Myocyte (in vitro differentiated cells): ENCODE measurements at regions not wholly inside any gene's neighbourhood (a gene's known extent, or its start where the extent isn't known, plus 50 kb on each side); places are given as distances from the start of the nearest gene placed in this dataset.
A peak's percentile ranks its signal among the peaks of the same experiment; 100 is the strongest.

ENCODE experiments used
- DNase-seq: peaks from one replicate; pipeline ENCODE4 v3.0.0-alpha.2; 2012; ENCODE audit warnings: low read depth

DNA sequence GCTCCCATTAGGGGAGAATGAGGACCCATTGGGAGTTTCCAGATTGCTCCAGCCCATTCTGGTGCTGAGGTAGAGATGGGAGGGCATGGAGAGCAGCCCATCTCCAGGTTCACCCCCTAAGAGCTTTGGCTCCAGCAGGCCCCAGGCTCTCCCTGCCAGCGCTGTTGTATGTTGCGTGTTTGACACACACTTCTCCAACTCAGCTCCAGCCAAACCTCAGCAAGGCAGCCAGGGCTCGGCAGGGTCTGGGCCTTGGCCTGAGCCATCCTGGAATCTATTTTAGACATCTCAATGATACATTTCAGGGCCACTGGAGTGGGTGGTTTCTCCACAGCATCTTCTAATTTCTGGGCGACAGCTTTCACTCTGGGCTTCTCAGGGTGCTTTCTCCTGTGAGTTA, 117.0 kb downstream of the NAV1 start:
- DNase-seq, result no peak

DNA sequence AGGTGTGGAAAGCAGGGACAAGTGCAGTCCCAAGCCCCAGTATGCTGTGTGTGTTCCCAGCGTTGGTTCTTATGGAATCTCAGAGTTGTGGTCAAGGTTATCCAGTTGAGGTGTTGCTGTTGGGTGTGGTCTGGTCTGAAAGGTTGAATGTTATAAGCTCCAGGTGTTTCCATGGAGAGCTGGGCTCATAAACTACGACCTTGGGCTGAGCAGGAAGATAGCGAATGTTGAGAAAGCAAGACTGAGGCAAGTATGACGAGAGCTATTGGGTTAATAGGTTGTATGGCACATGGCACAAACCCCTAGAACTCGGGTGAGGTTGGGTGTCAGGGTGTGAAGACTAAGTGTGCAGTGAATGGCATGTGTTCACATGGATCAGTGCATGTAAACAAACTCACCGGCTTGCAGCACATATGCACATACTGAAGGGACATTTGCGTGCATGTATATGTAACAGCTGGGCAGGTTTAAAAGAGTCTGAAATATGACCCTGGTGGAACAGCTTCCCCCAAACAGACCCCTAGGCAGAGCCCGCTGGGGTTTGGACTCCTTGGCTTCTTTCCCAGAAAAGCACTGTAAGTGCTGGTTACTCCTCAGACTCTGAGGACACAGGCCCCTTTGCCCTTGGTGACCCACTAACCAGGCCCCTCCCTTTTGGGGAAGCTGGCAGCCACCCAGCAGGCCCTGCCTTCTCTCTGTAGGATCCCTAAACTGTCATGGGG, 117.5 kb downstream of the NAV1 start:
- DNase-seq, result peak; percentile 69

DNA sequence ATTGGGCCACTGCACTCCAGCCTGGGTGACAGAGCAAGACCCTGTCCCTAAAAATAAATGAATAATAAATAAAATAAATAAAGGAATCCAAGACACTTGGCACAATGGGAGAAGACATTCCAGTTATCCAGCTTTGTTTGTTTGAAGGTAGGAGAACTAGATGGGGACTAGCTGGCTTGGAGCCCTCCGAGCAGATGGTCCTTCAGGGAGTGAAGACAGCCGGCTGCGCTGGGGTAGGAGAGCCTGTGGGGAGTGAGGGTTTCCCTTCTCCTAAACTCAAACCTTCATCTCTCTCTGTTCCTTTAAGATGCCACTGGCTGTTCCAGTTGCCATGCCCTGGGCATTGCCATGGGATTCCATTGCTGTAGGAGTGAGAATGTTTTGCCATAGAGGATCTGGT, 120.6 kb downstream of the NAV1 start:
- DNase-seq, result no peak

DNA sequence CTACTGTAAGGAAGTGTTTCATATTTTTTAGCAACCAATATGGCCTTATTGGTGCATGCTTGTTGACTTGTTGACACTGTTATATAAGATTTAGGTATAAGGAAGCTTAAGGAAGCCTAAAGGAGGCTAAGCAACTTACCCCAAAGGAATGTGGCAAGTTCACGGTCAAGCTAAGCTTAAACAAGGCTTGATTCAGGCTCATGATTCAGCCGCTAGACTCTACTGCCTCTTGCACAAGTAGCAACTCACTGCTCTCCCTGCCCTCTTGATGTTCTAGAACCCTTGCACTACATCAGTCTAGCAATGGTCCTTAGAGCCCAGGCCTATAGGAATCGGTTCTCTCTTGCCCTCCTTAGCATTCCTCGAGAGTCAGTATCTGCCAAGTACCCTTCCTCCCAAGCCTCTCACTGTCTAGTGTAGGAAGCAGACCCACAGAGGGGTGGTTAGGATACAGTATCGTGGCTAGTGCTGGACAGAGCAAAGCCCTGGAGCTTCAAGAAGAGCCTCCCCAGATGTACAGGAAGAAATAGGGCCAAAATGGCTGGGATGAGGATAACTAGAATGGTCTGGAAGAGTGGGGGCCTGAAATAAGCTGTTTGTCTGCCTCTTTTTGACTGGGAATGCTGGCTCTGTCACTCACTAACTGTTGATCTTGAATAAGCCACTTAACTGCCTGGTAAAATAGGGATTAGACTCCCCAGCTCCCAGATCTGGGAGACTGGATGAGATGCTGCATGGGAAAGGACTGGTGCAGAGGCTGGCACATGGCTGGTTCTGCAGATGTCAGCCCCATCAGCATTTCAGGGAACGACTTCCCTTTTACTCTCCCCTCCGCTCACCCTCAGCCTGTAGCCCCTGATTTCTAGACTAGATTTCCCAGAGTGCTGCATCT, 122.2 kb downstream of the NAV1 start:
- no peak for DNase-seq

DNA sequence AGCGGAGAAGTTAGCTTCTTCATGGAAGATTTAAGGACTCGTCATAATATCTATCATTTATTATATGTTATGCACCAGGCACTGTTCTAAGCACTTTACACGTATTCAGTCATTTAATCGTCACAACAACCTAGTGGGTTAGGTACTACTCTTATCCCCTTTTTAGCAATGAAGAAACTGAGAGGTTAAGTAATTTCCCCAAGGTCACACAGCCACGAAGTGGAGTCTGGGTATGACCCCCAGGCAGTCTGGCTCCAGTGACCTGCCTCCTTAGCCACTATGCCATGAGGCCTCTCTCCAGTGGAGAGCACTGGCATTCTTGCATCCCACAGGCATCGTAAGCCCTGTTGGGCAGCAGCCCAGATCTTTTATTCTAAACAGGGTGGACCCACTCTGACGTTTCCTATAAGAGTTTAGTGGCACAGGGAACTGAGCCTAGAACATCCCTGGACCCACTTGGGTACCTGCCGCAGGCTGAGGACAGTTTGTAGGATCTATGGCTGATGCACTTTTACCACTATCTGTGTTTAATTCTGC, 123.0 kb downstream of the NAV1 start:
- DNase-seq, result no peak

DNA sequence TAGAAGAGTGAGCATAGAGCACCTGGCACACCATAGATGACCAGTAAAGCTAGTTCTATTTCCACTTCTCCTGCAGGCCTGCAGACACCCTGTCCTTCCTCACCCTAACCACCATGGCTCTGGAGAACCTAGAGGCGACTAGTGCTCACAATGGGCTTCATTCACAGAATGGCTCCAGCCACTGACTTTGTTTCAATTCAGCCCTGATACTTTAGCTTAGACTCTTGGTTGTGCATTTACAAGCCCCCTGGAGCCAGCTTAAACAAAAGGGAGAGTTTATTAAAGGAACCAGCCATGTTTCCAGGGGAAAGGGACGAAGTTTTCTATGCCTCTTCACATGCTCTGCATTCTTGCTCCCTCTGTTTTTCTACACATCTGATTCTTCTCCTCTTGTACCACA, 123.7 kb downstream of the NAV1 start:
- DNase-seq, result no peak

DNA sequence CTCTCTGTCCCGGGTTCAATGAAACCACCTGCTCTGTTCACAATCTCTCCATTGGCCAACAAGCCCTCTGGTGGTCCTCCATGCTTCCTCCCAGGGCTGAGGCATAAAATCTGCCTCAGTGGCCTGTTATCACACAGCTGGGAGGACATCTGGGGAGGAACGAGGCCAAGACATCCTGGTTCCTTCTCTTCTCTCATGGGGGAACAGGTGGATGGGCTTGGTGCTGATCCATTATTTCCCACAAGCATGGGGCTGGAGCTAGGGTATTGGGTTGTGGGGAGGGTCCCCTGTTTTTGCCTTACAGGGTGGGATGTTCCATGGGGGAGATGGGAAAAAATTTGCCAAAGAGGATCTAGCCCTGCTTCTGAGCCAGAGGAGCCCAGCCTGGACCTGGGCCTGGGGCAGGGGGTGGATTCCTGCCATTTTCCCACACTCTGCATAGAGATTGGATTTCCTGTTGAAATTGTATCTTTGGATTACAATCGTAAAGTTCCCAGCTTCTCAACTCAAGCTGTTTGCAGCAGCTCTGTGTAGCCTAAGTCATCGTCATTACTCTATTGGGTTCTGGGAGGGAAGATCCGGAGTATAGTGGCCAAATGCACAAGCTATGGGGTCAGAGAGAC, 124.7 kb downstream of the NAV1 start:
- no peak for DNase-seq

DNA sequence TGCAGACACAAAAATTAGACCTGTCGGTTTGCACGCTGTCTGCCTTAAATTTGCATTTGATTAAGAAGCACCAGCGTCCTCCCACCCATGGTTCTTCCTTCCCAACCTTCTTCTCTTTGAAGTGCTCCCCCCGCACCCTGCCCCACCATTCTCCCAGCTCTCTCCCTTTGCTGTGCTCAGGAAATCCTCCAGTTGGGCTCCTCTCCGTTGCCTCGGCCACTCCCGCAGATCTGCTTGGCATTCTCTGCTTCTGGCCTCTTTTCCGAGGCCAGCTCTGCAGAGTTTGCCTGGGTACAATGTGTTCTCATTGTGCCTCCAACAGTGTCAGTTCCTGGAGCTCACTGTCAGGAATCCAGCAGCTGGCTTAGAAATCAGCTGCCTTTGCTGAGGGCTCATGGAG, 126.1 kb downstream of the NAV1 start:
- no peak for DNase-seq

DNA sequence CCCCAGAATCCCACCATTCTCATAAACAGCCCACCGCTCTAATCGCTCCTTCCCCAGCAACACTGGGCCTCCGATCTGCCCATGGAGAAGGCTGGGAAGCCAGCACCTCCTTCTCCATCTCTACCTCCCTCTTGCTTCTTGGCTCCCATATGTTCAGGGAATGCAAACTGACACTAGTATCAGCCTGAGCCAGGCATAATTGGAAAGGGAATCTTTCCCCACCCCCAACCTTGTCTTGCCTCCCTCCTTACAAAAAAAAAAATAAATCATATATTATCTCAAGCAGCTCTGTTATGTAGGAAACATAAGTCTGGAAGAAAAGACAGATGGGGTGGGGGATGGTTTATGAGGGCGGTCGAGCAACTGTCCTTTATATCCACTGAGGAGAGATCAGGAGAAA, 127.2 kb downstream of the NAV1 start:
- DNase-seq, result no peak

DNA sequence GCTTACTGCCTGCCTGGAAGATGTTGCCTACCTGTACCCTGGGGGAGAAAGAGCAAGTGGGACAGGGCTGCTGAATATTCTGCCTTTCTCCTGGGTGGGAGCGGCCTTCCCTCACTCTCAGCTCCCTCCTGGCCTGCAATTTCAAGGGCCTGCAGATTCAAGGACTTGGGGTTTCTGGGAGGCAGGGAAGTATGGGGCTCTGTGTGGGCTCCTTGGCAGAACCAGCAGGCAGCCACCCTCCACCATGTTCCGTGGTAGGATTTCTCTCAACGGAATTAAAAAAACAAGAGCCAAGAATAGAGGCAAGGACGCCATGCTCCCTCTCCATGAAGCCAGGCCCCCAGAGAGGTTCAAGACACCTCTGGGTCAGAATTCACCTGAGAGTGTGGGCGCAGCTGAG, 127.7 kb downstream of the NAV1 start:
- no peak for DNase-seq

DNA sequence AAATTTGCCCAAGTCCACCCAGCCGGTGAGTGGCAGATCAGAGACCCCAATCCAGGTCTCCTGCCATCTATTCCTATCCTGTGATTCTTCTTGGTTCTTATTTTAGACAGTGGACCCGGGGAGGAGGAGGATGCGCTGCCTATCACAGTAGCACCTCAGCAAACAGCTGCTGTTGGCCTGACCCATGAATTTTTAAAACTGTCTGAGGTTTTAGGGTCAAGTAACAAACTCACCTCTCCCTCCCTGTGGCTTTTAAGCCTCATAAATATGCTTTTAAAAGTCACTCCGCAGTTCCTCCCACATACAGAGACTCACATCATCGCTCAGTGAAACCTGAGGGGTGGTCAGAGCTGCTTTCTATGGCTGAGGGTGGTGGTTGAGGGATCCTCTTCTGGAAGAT, 128.6 kb downstream of the NAV1 start:
- no peak for DNase-seq

DNA sequence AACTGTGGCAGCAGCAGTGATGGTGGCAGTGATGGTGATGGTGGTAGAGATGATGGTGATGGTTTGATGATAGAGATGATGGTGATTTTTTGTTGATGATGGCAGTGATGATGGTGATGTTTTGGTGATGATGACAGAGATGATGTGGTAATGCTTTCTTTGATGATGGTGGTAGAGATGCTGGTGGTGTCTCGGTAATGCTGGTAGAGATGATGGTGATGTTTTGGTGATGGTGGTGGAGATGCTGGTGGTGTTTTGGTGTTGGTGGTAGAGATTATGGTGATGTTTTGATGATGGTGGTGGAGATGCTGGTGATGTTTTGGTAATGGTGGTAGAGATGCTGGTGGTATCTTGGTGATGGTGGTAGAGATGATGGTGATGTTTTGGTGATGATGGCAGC, 131.6 kb downstream of the NAV1 start:
- DNase-seq, result no peak

DNA sequence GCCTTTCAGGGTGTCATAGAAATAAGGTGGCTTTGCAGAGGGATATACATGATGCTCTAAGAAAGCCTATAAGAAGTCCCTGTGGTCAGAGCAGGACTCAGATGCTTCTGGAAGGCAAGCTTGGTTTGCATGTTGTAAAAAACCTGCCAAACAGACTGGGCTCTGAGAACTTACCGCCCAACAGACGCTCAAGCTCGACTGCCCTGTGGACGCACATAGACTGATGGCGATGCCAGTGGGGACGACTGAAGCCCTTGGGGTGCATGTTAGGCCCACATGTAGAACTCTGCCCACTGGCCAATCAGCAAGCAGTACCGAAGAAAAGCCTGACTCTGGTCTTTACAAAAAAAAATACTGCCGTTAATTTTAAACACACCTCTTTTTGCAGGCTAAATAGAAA, 133.8 kb downstream of the NAV1 start:
- DNase-seq, result no peak

DNA sequence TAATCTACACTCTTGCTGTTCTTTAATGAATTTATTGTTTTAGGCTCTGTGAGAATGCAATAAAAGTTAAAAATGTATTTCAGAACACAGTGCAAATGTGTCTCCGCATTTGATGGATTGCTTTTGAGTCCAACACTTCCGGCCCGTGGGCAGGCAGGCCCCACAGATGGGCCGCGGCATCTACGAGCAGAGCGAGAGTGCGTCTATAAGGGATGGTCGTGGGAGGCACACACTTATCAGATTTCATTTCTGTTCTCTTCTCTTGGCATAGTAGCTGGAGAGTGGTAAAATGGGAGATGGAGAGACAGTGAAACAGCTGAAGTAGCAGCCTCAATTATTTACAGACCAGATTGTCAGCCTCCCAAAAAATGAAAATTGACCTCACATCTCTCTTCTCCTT, 134.2 kb downstream of the NAV1 start:
- peak; percentile 58 for DNase-seq

DNA sequence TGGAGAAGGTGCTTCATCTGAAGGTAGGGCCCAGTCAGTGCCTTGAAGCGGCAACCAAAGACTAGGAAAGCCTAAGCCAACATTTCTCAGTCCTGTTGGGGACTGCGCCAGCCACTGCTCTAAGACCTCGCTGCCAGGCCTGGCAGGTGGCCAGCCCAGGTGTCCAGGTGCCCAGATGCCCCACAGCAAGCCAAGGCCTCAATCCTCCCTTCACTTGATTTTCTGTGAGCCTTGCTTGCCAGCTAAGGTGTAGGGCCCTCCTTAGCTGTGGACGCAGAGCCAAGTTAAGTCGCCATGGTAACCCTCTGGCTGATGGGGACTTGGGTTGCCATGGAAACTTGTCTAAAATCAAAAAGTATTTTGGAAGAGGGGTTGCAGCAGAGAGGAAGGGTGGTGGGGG, 135.0 kb downstream of the NAV1 start:
- DNase-seq, result no peak

DNA sequence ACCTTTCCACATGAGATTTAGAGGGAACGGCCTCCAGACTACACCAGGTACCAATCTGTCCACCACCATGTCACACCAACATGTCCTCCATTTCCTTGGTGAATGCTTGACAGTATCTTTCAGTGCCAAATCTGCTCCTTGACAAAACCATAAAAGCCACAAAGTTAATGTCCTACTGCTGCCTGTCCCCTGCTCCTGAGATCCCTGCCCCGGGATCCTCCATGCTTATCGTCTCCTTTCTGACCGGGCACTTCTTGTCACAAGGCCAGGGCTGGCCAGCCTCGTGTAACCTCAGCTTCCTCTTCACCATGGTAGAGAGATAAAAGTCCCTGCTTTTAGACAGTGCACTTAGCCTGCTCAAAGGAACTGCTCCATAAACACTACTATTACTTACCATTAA, 136.2 kb downstream of the NAV1 start:
- peak; percentile 57 for DNase-seq

DNA sequence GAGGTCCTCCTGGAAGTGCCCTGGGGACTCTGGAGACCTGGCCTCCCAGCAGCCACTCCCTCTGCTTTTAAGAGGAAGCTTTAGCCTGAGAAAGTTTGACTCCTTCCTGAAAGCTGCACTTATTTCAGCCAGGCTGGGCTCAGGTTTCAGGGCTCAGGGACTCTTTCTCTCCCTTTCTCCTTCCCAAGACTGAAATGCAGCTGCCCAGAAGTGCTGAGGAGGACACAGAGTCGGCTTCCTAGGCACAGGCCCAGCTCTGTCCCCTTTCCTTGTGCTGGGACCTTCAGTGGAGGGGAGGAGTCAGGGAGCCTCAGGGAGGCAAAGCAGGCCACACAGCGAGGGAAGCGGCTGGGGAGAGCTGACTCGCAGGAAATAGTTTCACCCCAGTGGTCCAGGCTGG, 137.3 kb downstream of the NAV1 start:
- peak; percentile 62 for DNase-seq

DNA sequence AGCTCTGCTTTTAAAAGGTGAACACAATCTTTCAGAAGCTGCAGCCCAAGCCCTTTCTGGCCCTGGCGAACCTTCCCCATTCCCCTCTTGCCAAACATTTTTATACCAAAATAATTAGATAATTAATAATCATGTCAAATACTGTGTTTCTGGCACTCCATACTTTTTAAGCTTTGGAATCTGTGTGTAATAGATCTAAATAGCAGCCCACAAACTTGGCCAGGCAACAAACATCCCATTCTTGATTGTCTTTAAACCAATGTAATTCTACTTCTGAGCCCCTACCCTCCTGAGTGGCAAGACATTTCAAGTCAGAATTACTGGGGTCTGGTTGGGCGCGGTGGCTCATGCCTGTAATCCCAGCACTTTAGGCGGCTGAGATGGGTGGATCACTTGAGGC, 137.7 kb downstream of the NAV1 start:
- no peak for DNase-seq

DNA sequence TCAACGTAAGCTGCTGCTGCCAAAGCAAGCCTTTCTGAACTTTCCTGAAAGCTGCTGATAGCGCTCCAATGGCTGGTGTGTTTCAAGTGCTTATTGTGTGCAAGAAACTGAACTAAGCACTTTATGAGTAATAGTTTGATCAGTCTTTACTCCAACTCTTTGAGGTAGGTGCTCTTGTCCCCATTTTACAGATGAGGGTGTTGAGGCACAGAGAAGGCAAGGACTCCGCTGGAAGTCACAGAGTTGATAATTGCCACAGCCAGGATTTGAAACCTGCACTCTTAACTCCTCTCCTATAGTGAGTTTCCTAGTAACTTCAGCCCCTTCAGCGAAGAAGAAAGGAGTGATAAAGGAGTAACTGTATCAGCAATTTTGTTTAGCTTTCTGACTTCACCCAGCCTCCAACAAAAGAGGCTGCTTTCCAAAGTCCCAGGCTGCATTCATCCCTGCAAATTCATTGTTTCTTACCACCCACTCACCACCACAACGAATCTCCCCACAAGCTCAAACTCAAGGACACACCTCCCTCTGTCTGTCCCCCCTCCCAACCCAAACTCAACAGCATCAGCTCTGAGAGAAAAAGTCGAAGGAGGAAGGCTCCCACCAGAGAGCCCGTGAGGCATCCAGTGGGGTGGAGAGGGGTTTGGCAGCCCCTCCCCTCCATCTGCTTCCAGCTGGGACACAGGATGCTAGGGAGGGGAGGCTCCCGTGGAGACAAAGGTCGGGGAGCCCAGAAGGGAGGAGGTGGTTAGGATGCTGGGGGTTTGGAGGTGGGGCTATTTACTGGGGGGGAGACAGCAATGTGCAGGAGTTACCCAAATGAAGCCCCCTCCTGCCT, 139.6 kb downstream of the NAV1 start:
- no peak for DNase-seq

DNA sequence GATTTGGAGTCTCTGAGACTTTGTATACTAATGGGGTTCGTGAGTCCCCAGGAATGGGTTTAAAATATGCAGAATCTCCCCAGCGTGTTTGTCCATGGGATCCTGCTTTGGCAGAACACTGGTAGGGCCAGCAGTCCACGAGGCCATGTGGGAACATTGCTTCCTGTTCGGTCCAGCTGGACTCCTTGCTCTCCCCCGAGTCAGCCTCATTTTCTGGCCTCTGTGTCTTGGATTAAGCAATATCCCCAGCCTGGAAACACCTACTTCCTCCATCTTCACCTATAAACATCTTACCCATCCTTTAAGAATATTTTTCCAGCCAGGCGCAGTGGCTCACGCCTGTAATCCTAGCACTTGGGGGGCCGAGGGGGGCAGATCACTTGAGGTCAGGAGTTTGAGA, 142.4 kb downstream of the NAV1 start:
- no peak for DNase-seq

DNA sequence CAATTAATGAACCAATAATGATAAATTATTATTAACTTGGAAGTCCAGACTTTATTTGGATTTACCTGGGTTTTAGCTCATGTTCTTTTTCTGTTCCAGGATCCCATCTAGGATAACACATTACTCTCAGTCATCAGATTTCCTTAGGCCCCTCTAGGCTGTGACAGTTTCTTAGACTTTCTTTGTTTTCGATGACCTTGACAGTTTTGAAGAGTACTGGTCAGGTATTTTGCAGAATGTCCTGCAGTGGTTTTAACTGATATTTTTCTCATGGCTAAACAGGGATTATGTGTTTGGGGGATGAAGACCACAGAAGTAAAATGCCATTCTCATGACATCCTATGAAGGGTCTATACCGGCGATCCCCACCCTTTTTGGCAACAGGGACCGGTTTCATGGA, 144.0 kb downstream of the NAV1 start:
- no peak for DNase-seq
